Upper lobe of left lung (tissue), 6 donors: ENCODE measurements at regions not wholly inside any gene's neighbourhood (a gene's known extent, or its start where the extent isn't known, plus 50 kb on each side); places are given as distances from the start of the nearest gene placed in this dataset.
"Not testable (repeated sequence)": the region's sequence is repeated elsewhere in the genome, so short reads cannot be mapped to it uniquely, and the experiment has no call there.

Source experiments
- ATAC-seq, 2 donors: fragments of 200-7000 bp; cut with Tn5 transposase; one replicate each; pipeline ENCODE4 v1.9.1; 2022; ENCODE audit warnings: mild to moderate bottlenecking in 2 of 2, moderate library complexity in 2 of 2; ENCODE audit not compliant: low FRiP score in 2 of 2
- DNase-seq, 2 donors: peaks; one replicate each; pipeline ENCODE4 v3.0.0-alpha.2; 2019 to 2020
- H3K27ac ChIP-seq, 4 donors: fragments of 200-600 bp; sonication (generic); one replicate each; pipeline ENCODE4 v1.5.1; 2016 to 2019
- H3K27me3 ChIP-seq, 4 donors: fragments of 200-600 bp; sonication (generic); one replicate each; pipeline ENCODE4 v1.5.1; 2017 to 2019
- H3K36me3 ChIP-seq, 4 donors: fragments of 200-600 bp; sonication (generic); one replicate each; pipeline ENCODE4 v1.5.1; 2016 to 2019
- H3K4me1 ChIP-seq, 4 donors: fragments of 200-600 bp; sonication (generic); one replicate each; pipeline ENCODE4 v1.5.1; 2018 to 2019
- H3K4me3 ChIP-seq, 4 donors: fragments of 200-600 bp; sonication (generic); one replicate each; pipeline ENCODE4 v1.5.1; 2017 to 2019; ENCODE audit warnings: mild to moderate bottlenecking in 2 of 4, moderate library complexity in 1 of 4
- H3K9me3 ChIP-seq, 4 donors: fragments of 200-600 bp; sonication (generic); one replicate each; pipeline ENCODE4 v1.5.1; 2018 to 2019
- CTCF ChIP-seq, 6 experiments: fragments of 450-650 bp in 4 of 6; fragments of 200-600 bp in 2 of 6; sonication (generic) in 2 of 6; IDR thresholded peaks; one replicate each; pipeline ENCODE4 v1.5.1; 2016 to 2019; ENCODE audit warnings: antibody characterized with exemption in 6 of 6
- EP300 ChIP-seq, 4 donors: sonication (generic); formaldehyde crosslinking; IDR thresholded peaks; one replicate each; pipeline ENCODE4 v1.5.1; 2017; ENCODE audit warnings: antibody characterized with exemption in 4 of 4, control low read depth in 2 of 4
- POLR2A ChIP-seq, 4 donors: fragments of 450-650 bp; IDR thresholded peaks; one replicate each; pipeline ENCODE4 v1.5.1; 2016 to 2017; ENCODE audit warnings: antibody characterized with exemption in 4 of 4, mild to moderate bottlenecking in 2 of 4
- POLR2AphosphoS5 ChIP-seq, 2 donors: sonication (generic); formaldehyde crosslinking; IDR thresholded peaks; one replicate each; pipeline ENCODE4 v1.5.1; 2017; ENCODE audit warnings: antibody characterized with exemption in 2 of 2
- WGBS, 2 donors: methylation state at CpG; one replicate each; pipeline ENCODE4 v1.1.5; 2017 to 2018; 5-methylcytosine and 5-hydroxymethylcytosine counted together
- donor health status: DM: no; HTN: no; CAD: no; lungs with moderate emphysema.
- donor health status: DM: no; HTN: yes; CAD: no; lungs with severe emphysema.

- WGBS, 2 donors: 86 to 95% methylated on average over 3 of the region's 3 CpGs
- no peak overlapping the region for H3K4me3 ChIP-seq
- no peak overlapping the region for H3K27ac ChIP-seq
- H3K9me3 ChIP-seq: no peaks in the 10 kb centered on the region
- no peak for TF ChIP-seq POLR2A (IDR thresholded peaks at IDR 0.05)
- no peak for TF ChIP-seq CTCF (IDR thresholded peaks at IDR 0.05)
- TF ChIP-seq POLR2AphosphoS5 (IDR thresholded peaks at IDR 0.05): no peak
- TF ChIP-seq EP300 (IDR thresholded peaks at IDR 0.05): no peak
- no peaks in the 10 kb centered on the region for H3K27me3 ChIP-seq
- DNase-seq (no peak), ATAC-seq (no peak)
- no peaks in the 10 kb centered on the region for H3K4me1 ChIP-seq
- H3K36me3 ChIP-seq: no peaks in the 10 kb centered on the region
These were observed 422.1 kb upstream of the HNRNPA3 start for GRCh38 chr2:176790468-176790867.

GRCh38 chr2:176793792-176794191 lies 418.8 kb upstream of the HNRNPA3 start:
- Histone ChIP-seq H3K9me3 (no peaks in the 10 kb centered on the region), H3K4me1 (no peaks in the 10 kb centered on the region), H3K36me3 (no peaks in the 10 kb centered on the region), H3K4me3 (no peak overlapping the region), H3K27me3 (no peaks in the 10 kb centered on the region), H3K27ac (no peak overlapping the region)
- 82 to 93% methylated on average over 6 of the region's 6 CpGs for WGBS, 2 donors
- ATAC-seq (no peak), DNase-seq (no peak)
- TF ChIP-seq EP300 (IDR thresholded peaks at IDR 0.05) (no peak), POLR2A (IDR thresholded peaks at IDR 0.05) (no peak), CTCF (IDR thresholded peaks at IDR 0.05) (no peak), POLR2AphosphoS5 (IDR thresholded peaks at IDR 0.05) (no peak)

GRCh38 chr2:176794392-176794791 lies 418.2 kb upstream of the HNRNPA3 start:
- Histone ChIP-seq H3K4me3 (no peak overlapping the region), H3K4me1 (no peaks in the 10 kb centered on the region), H3K27me3 (no peaks in the 10 kb centered on the region), H3K9me3 (no peaks in the 10 kb centered on the region), H3K27ac (no peak overlapping the region), H3K36me3 (no peaks in the 10 kb centered on the region)
- WGBS, 2 donors: 91 to 93% methylated on average over 1 of the region's 1 CpG
- DNase-seq: no peak
- TF ChIP-seq CTCF (IDR thresholded peaks at IDR 0.05) (no peak), POLR2AphosphoS5 (IDR thresholded peaks at IDR 0.05) (no peak), EP300 (IDR thresholded peaks at IDR 0.05) (no peak), POLR2A (IDR thresholded peaks at IDR 0.05) (no peak)
- no peak for ATAC-seq

- TF ChIP-seq POLR2AphosphoS5 (IDR thresholded peaks at IDR 0.05) (no peak), EP300 (IDR thresholded peaks at IDR 0.05) (no peak), CTCF (IDR thresholded peaks at IDR 0.05) (no peak), POLR2A (IDR thresholded peaks at IDR 0.05) (no peak)
- DNase-seq (no peak), ATAC-seq (no peak)
- Histone ChIP-seq H3K4me3 (no peak overlapping the region), H3K27me3 (no peaks in the 10 kb centered on the region), H3K36me3 (no peaks in the 10 kb centered on the region), H3K27ac (no peak overlapping the region), H3K9me3 (no peaks in the 10 kb centered on the region), H3K4me1 (no peaks in the 10 kb centered on the region)
- 79 to 93% methylated on average over 2 of the region's 2 CpGs for WGBS, 2 donors
These were observed 416.8 kb upstream of the HNRNPA3 start for GRCh38 chr2:176795823-176796222.

GRCh38 chr2:176796677-176797076 lies 415.9 kb upstream of the HNRNPA3 start:
- H3K9me3 ChIP-seq, H3K27me3 ChIP-seq, H3K4me1 ChIP-seq, H3K4me3 ChIP-seq, H3K36me3 ChIP-seq, H3K27ac ChIP-seq, ATAC-seq: not testable (repeated sequence)
- 66 to 93% methylated on average over 7 to 12 of the region's 13 CpGs for WGBS, 2 donors
- DNase-seq: peak in 1 of 2 donors; percentile 49
